Sigmoid colon (tissue), 6 donors: ENCODE measurements at regions not wholly inside any gene's neighbourhood (a gene's known extent, or its start where the extent isn't known, plus 50 kb on each side); places are given as distances from the start of the nearest gene placed in this dataset.

ENCODE experiments used
- DNase-seq: peaks from one replicate; pipeline ENCODE4 v3.0.0-alpha.2; 2019
- H3K27ac ChIP-seq, 4 donors: fragments of 200-600 bp; sonication (generic); one replicate each; pipeline ENCODE4 v1.5.1; 2016 to 2019; ENCODE audit warnings: mild to moderate bottlenecking in 1 of 4
- H3K27me3 ChIP-seq, 3 donors: fragments of 200-600 bp; sonication (generic); one replicate each; pipeline ENCODE4 v1.5.1; 2019; ENCODE audit warnings: mild to moderate bottlenecking in 1 of 3
- H3K36me3 ChIP-seq, 4 donors: fragments of 200-600 bp; sonication (generic); one replicate each; pipeline ENCODE4 v1.5.1; 2016 to 2019
- H3K4me1 ChIP-seq, 4 donors: fragments of 200-600 bp; sonication (generic); one replicate each; pipeline ENCODE4 v1.5.1; 2017 to 2019
- H3K4me3 ChIP-seq, 4 donors: fragments of 200-600 bp; sonication (generic); one replicate each; pipeline ENCODE4 v1.5.1; 2017 to 2019; ENCODE audit warnings: mild to moderate bottlenecking in 2 of 4, moderate library complexity in 1 of 4
- H3K9me3 ChIP-seq, 4 donors: fragments of 200-600 bp in 3 of 4; sonication (generic) in 3 of 4; one replicate each; pipeline versions ENCODE4 v1.5.1 to v1.6.1; 2013 to 2019
- CTCF ChIP-seq, 4 experiments: fragments of 450-650 bp in 3 of 4; fragments of 200-600 bp in 1 of 4; IDR thresholded peaks; one replicate each; pipeline ENCODE4 v1.5.1; 2016 to 2019; ENCODE audit warnings: antibody characterized with exemption in 4 of 4, mild to moderate bottlenecking in 3 of 4, moderate library complexity in 2 of 4
- EP300 ChIP-seq, 4 donors: sonication (generic); formaldehyde crosslinking; IDR thresholded peaks; one replicate each; pipeline ENCODE4 v1.6.1; 2017; ENCODE audit warnings: antibody characterized with exemption in 4 of 4
- POLR2A ChIP-seq, 2 donors: fragments of 450-650 bp; IDR thresholded peaks; one replicate each; pipeline ENCODE4 v1.6.1; 2016; ENCODE audit warnings: antibody characterized with exemption in 2 of 2, mild to moderate bottlenecking in 2 of 2, moderate library complexity in 2 of 2
- POLR2AphosphoS5 ChIP-seq, 4 donors: sonication (generic); formaldehyde crosslinking; IDR thresholded peaks; one replicate each; pipeline ENCODE4 v1.6.1; 2017; ENCODE audit warnings: antibody characterized with exemption in 4 of 4
- WGBS, 2 donors: extraction: QIAGEN DNeasy Blood & Tissue Kit; methylation state at CpG; one replicate each; pipeline ENCODE4 v1.1.7; 2013; 5-methylcytosine and 5-hydroxymethylcytosine counted together
- intact Hi-C: fragments of 100-400 bp; cut with DNase I; formaldehyde crosslinking; loops from one replicate; pipeline ENCODE4 v1.15.1; 2023
- donor health status: healthy with polysubstance abuse.
- donor health status: healthy.

- Histone ChIP-seq H3K36me3 (no peaks in the 10 kb centered on the region), H3K4me3 (no peak overlapping the region), H3K4me1 (peaks cover 0 to 54% (median 24%) of the 10 kb centered on the region in 4 donors), H3K27me3 (no peaks in the 10 kb centered on the region), H3K9me3 (no peaks in the 10 kb centered on the region), H3K27ac (peak overlapping the region in 1 of 4 donors; percentile 71)
- DNase-seq: no peak
- WGBS, 2 donors: 93 to 95% methylated on average over 2 of the region's 2 CpGs
- TF ChIP-seq POLR2AphosphoS5 (IDR thresholded peaks at IDR 0.05) (no peak), POLR2A (IDR thresholded peaks at IDR 0.05) (no peak), CTCF (IDR thresholded peaks at IDR 0.05) (no peak), EP300 (IDR thresholded peaks at IDR 0.05) (no peak)
- intact Hi-C loops: no loop called here
These were observed 123.7 kb upstream of the MCTP2 start for GRCh38 chr15:94107652-94108051.

GRCh38 chr15:94105760-94106159 lies 125.6 kb upstream of the MCTP2 start:
- intact Hi-C loops: no loop called here
- 17 to 57% methylated on average over 4 of the region's 4 CpGs for WGBS, 2 donors
- no peak overlapping the region for H3K4me3 ChIP-seq
- peaks cover 0 to 43% (median 18%) of the 10 kb centered on the region in 4 donors for H3K4me1 ChIP-seq
- no peaks in the 10 kb centered on the region for H3K9me3 ChIP-seq
- peak in 3 of 4 donors; percentile 16 to 39 (median 29) for TF ChIP-seq POLR2AphosphoS5 (IDR thresholded peaks at IDR 0.05)
- TF ChIP-seq EP300 (IDR thresholded peaks at IDR 0.05): no peak
- no peak for TF ChIP-seq POLR2A (IDR thresholded peaks at IDR 0.05)
- TF ChIP-seq CTCF (IDR thresholded peaks at IDR 0.05): no peak
- no peak for DNase-seq
- H3K27me3 ChIP-seq: no peaks in the 10 kb centered on the region
- peak overlapping the region; percentile 40 to 71 (median 60) for H3K27ac ChIP-seq
- no peaks in the 10 kb centered on the region for H3K36me3 ChIP-seq

- intact Hi-C loops: no loop called here
- TF ChIP-seq EP300 (IDR thresholded peaks at IDR 0.05): no peak
- no peak for TF ChIP-seq POLR2A (IDR thresholded peaks at IDR 0.05)
- TF ChIP-seq POLR2AphosphoS5 (IDR thresholded peaks at IDR 0.05): no peak
- TF ChIP-seq CTCF (IDR thresholded peaks at IDR 0.05): no peak
- no peak for DNase-seq
- peak overlapping the region; percentile 61 to 87 (median 72) for H3K27ac ChIP-seq
- H3K27me3 ChIP-seq: no peaks in the 10 kb centered on the region
- H3K4me3 ChIP-seq: no peak overlapping the region
- H3K36me3 ChIP-seq: no peaks in the 10 kb centered on the region
- whole genome bisulfite sequencing, 2 donors: 69 to 74% methylated on average over 5 of the region's 5 CpGs
- H3K4me1 ChIP-seq: peaks cover 0 to 60% (median 49%) of the 10 kb centered on the region in 4 donors
- no peaks in the 10 kb centered on the region for H3K9me3 ChIP-seq
These were observed 130.5 kb upstream of the MCTP2 start for GRCh38 chr15:94100863-94101262.

GRCh38 chr15:94099574-94099960 lies 131.8 kb upstream of the MCTP2 start:
- no peak for DNase-seq
- H3K9me3 ChIP-seq: no peaks in the 10 kb centered on the region
- H3K4me1 ChIP-seq: peaks cover 0 to 58% (median 45%) of the 10 kb centered on the region in 4 donors
- H3K27ac ChIP-seq: peak overlapping the region; percentile 61 to 87 (median 72)
- TF ChIP-seq POLR2A (IDR thresholded peaks at IDR 0.05): no peak
- no peak for TF ChIP-seq EP300 (IDR thresholded peaks at IDR 0.05)
- TF ChIP-seq POLR2AphosphoS5 (IDR thresholded peaks at IDR 0.05): no peak
- TF ChIP-seq CTCF (IDR thresholded peaks at IDR 0.05): no peak
- 74 to 78% methylated on average over 3 of the region's 3 CpGs for WGBS, 2 donors
- no peaks in the 10 kb centered on the region for H3K36me3 ChIP-seq
- intact Hi-C loops: loop anchor here (5.0 to 10.0 kb wide), 2 partner anchors 77 to 1055 kb away; no protein-coding TSS in a partner anchor
- H3K27me3 ChIP-seq: no peaks in the 10 kb centered on the region
- peak overlapping the region in 1 of 4 donors; percentile 27 for H3K4me3 ChIP-seq
